ENCODE measurements at regions not wholly inside any gene's neighbourhood (a gene's known extent, or its start where the extent isn't known, plus 50 kb on each side); places are given as distances from the start of the nearest gene placed in this dataset.
A peak's percentile ranks its signal among the peaks of the same experiment; 100 is the strongest.

GRCh38 chr3:31102196-31102879, 207.9 kb upstream of the GADL1 start:
- DNase-seq, result no peak

GRCh38 chr3:31103181-31103580, 208.7 kb upstream of the GADL1 start:
- no peak for DNase-seq

DNA sequence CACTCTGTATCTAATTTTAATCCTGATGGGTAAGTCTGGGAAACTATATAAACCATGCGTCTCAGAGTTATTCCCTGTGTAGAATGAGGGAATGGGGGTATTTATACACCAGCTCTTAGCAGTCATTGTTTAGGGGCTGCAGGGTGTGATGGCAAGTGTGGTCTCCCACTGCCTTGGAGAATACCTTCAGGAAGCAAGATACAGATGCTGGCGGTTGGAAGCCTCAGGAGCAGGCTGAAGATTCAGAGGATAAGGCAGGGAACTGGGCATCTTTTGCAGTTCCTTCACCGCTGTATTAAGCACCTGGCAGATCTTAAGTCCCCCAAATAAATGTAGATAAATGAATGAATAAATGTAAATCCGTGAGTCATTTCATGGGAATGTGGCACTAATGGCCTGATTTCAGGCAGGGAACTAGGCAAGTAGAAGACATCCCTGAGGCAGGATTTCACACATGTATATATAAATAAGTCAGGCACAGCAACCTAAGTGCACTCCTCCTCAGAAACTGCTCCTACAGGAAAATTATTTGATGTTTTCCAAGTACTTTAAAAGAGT, 209.2 kb upstream of the GADL1 start:
- no peak for DNase-seq

- no peak for DNase-seq
These were observed 210.6 kb upstream of the GADL1 start for GRCh38 chr3:31105011-31105410.

DNA sequence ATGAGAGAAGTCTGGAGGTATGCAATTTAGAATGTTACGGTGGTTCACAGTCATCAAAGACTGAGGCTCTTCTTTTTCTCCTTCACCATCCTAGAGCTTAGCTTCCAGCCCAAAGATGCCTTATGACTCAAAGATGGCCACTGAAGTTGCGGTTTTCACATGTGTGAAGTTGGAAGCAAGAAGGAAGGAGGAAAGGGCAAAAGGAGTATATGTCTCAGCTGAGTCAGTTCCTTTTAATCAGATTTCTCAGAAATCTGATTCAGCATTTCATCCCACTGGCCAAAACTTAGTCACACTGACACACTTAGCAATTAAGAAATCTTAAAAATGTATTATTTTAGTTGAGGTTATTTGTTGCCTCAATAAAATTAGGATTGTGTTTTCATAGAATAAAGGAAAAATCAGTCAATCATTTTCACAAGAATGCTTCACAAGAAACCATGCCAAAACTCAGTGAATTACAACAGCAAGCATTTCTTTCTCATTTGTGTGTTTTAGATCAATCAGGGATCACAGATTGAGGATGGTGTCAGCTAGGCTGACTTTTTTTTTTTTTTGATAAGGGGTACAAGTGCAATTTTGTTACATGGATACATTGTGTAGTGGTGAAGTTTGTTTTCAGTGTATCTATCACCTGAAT, 211.1 kb upstream of the GADL1 start:
- peak; percentile 98 for DNase-seq

DNA sequence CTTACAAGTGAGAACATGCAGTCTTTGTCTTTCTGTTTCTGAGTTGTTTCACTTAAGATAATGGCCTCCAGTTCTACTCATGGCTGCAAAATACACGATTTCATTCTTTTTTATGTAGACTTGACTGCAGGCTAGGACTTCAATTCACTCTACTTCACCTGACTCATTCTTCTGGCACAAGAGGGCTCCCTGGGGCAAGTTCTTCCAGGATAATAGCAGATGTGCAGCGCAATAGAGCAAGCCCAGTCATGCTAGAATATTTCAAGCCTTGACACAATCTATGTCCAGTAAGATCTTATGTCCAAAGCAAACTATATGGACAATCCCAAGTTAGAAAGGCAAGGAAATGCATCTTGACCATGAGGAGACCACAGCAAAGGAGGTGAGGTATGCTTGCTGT, 211.7 kb upstream of the GADL1 start:
- DNase-seq, result peak; percentile 78

GRCh38 chr3:31106912-31107311, 212.5 kb upstream of the GADL1 start:
- no peak for DNase-seq

DNA sequence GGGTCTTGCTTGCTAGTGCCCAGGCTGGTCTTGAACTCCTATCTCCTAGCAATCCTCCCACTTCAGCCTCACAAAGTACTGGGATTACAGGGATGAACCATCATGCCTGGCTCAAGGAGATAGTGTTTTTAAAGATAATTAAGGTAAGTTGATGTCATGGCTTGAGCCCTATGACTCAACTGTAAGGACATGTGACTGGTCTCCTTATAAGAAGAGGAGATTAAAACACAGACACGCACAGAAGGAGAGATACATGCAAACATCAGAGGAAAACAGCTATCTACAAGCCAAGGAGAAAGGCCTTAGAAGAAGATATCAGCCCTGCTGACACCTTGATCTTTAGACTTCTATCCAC, 220.4 kb upstream of the GADL1 start:
- no peak for DNase-seq

DNA sequence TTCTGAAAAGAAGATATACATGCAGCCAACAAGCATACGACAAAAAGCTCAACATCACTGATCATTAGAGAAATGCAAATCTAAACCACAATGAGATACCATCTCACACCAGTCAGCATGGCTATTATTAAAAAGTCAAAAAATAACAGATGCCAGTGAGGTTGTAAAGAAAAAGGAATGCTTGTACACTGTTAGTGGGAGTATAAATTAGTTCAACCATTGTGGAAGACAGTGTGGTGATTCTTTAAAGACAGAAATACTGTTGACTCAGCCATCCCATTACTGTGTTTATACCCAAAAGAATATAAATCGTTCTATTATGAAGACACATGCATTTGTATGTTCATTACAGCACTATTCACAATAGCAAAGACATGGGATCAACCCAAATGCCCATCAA, 221.1 kb upstream of the GADL1 start:
- DNase-seq, result peak; percentile 61

GRCh38 chr3:31116651-31117050, 222.2 kb upstream of the GADL1 start:
- DNase-seq, result peak; percentile 27

DNA sequence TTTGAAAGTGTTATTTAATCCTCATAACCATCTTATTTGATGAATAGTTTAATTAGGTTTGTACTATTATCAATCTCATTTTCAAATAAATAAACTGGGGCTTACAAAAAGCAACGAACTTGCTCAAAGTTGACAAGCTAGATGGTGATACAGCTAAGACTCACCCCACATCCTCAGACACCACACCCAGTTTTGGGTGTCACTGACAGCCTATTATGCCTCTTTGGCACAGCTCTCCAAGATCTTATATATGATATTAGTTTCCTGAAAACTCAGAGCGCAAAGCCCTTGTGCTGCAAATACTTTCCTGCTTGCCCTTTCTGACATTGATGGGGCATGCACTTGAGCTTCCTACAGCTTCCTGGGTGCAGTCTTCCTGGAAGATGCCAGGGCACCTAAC, 223.4 kb upstream of the GADL1 start:
- DNase-seq, result no peak

DNA sequence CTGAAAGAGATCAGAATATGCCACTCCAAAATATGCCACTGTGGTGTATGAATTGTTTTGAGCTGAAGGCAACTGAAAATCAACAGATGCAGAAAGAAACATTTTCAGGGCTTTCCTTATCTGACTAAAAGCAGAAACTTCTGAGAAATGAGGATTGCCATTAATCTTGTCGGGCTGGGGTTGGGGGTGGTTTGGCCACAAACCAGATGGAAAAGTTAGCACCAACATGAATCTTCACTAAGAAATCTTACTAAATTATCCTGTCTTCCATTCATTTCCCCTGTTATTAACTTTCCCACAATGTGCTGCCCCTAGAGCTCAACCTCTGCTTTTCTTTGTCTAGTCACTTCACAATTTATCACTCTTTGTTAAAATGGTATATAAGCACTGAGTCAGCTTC, 229.9 kb upstream of the GADL1 start:
- peak; percentile 72 for DNase-seq

GRCh38 chr3:31125413-31126020, 231.1 kb upstream of the GADL1 start:
- DNase-seq, result no peak

DNA sequence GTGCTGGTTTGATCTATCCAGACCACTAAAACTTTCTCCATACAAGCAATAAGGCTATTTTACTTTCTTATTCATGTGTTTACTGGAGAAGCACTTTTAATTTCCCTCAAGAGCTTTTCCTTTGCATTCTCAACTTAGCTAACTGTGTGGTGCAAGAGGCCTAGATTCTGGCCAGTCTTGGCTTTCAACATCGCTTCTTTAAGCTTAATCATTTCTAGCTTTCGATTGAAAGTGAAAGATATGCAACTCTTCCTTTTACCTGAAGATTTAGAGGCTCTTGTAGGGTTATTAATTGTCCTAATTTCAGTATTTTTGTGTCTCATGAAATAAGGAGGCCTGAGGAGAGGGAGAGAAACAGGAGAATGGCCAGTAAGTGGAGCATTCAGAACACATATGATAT, 234.8 kb upstream of the GADL1 start:
- DNase-seq, result no peak

DNA sequence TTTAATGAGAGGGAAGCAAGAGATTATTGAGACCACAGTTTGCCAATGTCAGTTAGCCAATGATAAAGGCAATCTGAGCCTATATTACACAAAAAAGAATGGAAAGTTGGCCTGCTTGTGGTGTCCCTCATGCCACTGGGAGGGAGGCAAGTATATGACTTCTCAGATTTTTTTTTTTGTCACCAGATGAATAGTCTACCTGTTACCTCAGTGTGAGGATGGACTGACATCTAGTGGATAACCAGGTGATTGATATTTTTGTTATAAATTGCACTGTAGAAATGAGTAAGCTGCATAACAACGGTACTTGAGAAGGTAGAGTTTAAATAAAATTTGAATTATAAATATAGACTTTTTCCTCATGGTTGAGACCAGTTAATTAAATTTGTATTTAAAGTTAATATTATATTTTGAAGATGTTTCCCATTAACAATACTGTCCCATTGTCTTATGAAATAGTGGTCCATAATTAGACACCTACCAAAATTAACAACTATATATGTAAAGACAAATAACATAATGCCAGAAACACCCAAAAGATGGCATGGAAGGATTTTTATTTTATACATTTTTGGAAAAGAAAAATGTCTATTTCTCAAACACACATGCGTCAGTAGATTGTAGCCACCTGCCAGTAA, 237.8 kb upstream of the GADL1 start:
- DNase-seq, result peak; percentile 49

GRCh38 chr3:31133541-31133940, 239.1 kb upstream of the GADL1 start:
- no peak for DNase-seq

DNA sequence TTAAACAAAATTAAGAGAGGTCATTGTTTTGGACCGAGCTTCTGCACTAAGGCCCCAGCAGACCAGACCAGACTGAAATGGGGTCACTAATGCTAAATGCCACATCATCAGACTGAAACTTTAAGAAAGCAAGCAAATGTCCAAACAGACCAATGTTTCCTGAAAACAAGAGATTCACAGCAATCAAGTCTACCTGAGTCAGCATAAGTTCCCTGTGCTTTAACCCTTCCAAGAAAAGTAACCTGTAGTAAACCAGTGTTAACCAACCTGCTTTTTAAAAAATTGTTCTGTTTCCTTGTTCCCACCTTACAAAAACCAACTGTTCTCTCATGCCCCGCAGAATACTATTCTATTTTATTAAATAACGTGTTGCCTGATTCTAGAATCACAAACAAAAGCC, 241.1 kb upstream of the GADL1 start:
- DNase-seq, result no peak

GRCh38 chr3:31137718-31138465, 243.4 kb upstream of the GADL1 start:
- peak; percentile 60 for DNase-seq

DNA sequence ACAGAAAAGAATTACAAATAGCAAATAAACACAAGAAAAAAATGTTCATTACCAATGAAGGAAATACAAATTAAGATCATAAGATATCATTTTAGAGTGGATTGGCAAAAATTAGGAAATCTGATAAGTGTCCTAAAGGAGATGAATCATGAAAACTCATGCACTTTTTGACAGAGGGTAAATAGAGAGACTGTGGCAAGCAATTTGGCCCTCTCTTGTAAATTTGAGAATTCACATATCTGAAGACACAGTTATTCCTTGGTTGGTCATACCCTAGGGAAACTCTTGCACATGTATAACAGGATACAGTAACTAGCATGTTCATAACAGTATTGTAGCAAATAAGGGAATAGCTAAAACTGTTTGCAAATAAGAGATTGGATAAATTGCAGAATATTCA, 246.0 kb upstream of the GADL1 start:
- DNase-seq, result no peak

GRCh38 chr3:31142139-31142538, 247.7 kb upstream of the GADL1 start:
- DNase-seq, result no peak

GRCh38 chr3:31142543-31142942, 248.1 kb upstream of the GADL1 start:
- no peak for DNase-seq

DNA sequence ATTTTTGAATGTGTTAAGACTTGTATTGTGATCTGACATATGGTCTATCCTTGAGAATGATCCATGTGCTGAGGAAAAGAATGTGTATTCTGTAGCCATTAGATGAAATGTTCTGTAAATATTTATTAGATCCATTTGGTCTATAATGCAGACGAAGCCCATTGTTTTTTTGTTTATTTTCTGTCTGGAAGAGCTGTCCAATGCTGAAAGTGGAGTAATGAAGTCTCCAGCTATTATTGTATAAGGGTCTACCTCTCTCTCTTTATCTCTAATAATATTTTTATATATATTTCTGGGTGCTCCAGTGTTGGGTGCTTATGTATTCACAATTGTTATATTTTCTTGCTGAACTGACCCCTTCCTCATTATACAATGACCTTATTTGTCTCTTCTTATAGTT, 250.6 kb upstream of the GADL1 start:
- DNase-seq, result no peak

GRCh38 chr3:31147550-31147949, 253.1 kb upstream of the GADL1 start:
- no peak for DNase-seq

All from fibroblast of skin of right quadriceps (primary cell).